Loucy (cell line): ENCODE measurements at regions not wholly inside any gene's neighbourhood (a gene's known extent, or its start where the extent isn't known, plus 50 kb on each side); places are given as distances from the start of the nearest gene placed in this dataset.
A peak's percentile ranks its signal among the peaks of the same experiment; 100 is the strongest.

Source experiments
- H2AFZ ChIP-seq: fragments of 200-600 bp; sonication (generic); 2 replicates; pipeline ENCODE4 v1.6.0; 2016; ENCODE audit warnings: antibody characterized with exemption, mild to moderate bottlenecking, low read length, moderate library complexity
- H3F3A ChIP-seq: fragments of 200-600 bp; 2 replicates; pipeline ENCODE4 v1.6.0; 2016; ENCODE audit warnings: antibody characterized with exemption, low read depth, mild to moderate bottlenecking
- H3K27me3 ChIP-seq: fragments of 200-600 bp; sonication (generic); 2 replicates; pipeline ENCODE4 v1.6.1; 2014; ENCODE audit warnings: low read length, mild to moderate bottlenecking; ENCODE audit not compliant: insufficient read depth, poor library complexity, severe bottlenecking
- H3K36me3 ChIP-seq: fragments of 200-600 bp; sonication (generic); 2 replicates; pipeline ENCODE4 v1.6.1; 2016; ENCODE audit warnings: low read length; ENCODE audit not compliant: insufficient read depth
- H3K4me1 ChIP-seq: fragments of 200-600 bp; sonication (generic); 2 replicates; pipeline ENCODE4 v1.5.1; 2014; ENCODE audit warnings: low read length, mild to moderate bottlenecking; ENCODE audit not compliant: insufficient read depth, poor library complexity, severe bottlenecking
- H3K4me2 ChIP-seq: fragments of 200-600 bp; sonication (generic); 2 replicates; pipeline ENCODE4 v1.6.0; 2014; ENCODE audit warnings: antibody characterized with exemption, low read length, low read depth, mild to moderate bottlenecking; ENCODE audit not compliant: poor library complexity, severe bottlenecking
- H3K4me3 ChIP-seq: fragments of 200-600 bp; sonication (generic); 2 replicates; pipeline ENCODE4 v1.5.1; 2014; ENCODE audit warnings: low read length, mild to moderate bottlenecking, mixed read lengths; ENCODE audit not compliant: poor library complexity, severe bottlenecking
- H3K79me2 ChIP-seq: fragments of 200-600 bp; sonication (generic); 2 replicates; pipeline ENCODE4 v1.6.1; 2014; ENCODE audit warnings: low read length; ENCODE audit not compliant: insufficient read depth
- H3K9ac ChIP-seq: fragments of 200-600 bp; sonication (generic); 2 replicates; pipeline ENCODE4 v1.6.0; 2014; ENCODE audit warnings: mild to moderate bottlenecking, low read depth, low read length, moderate library complexity; ENCODE audit not compliant: poor library complexity, severe bottlenecking
- H3K9me2 ChIP-seq: fragments of 200-600 bp; sonication (generic); replicated peaks from 2 replicates; pipeline ENCODE4 v1.6.1; 2016; ENCODE audit warnings: low read depth, low read length, mixed read lengths
- H3K9me3 ChIP-seq: fragments of 200-600 bp; sonication (generic); 2 replicates; pipeline ENCODE4 v1.6.1; 2014; ENCODE audit warnings: mild to moderate bottlenecking, antibody characterized with exemption, low read length, low read depth; ENCODE audit not compliant: insufficient read depth
- H4K20me1 ChIP-seq: fragments of 200-600 bp; sonication (generic); 2 replicates; pipeline ENCODE4 v1.6.0; 2014; ENCODE audit warnings: antibody characterized with exemption, low read length, mild to moderate bottlenecking; ENCODE audit not compliant: insufficient read depth, poor library complexity, severe bottlenecking
- EZH2phosphoT487 ChIP-seq: fragments of 200-600 bp; IDR thresholded peaks from 2 replicates; pipeline ENCODE4 v1.6.1; 2018; ENCODE audit warnings: antibody characterized with exemption, mild to moderate bottlenecking, moderate library complexity, borderline replicate concordance
- TF ChIP-seq, protein P1 (sequence below): fragments of 200-600 bp; sonication (generic); conservative IDR thresholded peaks from 2 replicates; pipeline ENCODE4 v1.5.1; 2014; ENCODE audit warnings: mild to moderate bottlenecking, antibody characterized with exemption, low read length

DNA sequence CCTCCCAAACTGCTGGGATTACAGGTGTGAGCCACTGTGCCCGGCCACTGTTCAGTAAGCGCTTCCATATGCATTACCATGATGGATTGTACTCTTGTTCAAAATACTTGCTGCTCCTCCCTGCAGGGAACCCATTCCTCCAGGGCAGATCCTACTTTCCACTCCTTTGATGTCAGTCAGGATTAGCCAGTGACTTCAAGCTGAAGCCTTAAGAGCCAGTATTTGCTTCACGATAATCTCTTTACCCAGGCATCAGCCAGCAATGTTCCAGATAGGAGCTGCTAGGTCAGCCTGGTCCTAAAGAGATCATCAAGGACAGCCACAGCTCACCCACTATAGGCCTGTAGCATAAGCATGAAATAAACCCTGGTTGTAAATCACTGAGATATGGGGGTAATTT is 96.5 kb upstream of the UBE2E2 start:
- Histone ChIP-seq H3F3A (no peaks in the 10 kb centered on the region), H4K20me1 (no peaks in the 10 kb centered on the region), H3K27me3 (no peaks in the 10 kb centered on the region), H3K9me3 (no peaks in the 10 kb centered on the region), H2AFZ (no peak overlapping the region; the same call in 1 of the 2 replicates), H3K4me3 (no peak overlapping the region), H3K36me3 (no peaks in the 10 kb centered on the region), H3K9ac (no peak overlapping the region), H3K4me1 (peaks cover 13% of the 10 kb centered on the region), H3K9me2 (no peaks in the 10 kb centered on the region), H3K4me2 (no peak overlapping the region), H3K79me2 (no peaks in the 10 kb centered on the region)
- TF ChIP-seq, protein P1, sequence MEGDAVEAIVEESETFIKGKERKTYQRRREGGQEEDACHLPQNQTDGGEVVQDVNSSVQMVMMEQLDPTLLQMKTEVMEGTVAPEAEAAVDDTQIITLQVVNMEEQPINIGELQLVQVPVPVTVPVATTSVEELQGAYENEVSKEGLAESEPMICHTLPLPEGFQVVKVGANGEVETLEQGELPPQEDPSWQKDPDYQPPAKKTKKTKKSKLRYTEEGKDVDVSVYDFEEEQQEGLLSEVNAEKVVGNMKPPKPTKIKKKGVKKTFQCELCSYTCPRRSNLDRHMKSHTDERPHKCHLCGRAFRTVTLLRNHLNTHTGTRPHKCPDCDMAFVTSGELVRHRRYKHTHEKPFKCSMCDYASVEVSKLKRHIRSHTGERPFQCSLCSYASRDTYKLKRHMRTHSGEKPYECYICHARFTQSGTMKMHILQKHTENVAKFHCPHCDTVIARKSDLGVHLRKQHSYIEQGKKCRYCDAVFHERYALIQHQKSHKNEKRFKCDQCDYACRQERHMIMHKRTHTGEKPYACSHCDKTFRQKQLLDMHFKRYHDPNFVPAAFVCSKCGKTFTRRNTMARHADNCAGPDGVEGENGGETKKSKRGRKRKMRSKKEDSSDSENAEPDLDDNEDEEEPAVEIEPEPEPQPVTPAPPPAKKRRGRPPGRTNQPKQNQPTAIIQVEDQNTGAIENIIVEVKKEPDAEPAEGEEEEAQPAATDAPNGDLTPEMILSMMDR, result no peak
- TF ChIP-seq EZH2phosphoT487, result no peak

DNA sequence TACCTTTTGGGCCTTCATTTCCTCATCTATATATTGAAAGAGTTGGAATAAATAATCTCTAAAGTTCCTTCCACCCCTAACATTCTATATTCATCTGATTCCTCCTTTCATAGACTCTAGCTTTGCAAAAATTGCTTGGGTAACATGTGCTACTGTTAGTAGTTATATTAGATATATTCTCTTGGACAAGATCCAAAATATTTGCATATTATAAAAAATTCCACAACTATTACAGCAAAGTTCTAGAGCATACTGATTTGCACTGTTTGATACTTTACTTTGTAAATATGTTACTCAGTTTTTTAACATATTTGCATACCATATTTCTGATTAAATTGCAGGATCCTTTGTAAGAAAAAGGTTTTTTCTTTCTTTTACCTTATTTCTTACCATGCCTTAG is 95.9 kb upstream of the UBE2E2 start:
- Histone ChIP-seq H3K79me2 (no peaks in the 10 kb centered on the region), H3K9me2 (no peaks in the 10 kb centered on the region), H3K4me2 (no peak overlapping the region), H3K9me3 (no peaks in the 10 kb centered on the region), H3K4me1 (peaks cover 13% of the 10 kb centered on the region), H3K9ac (no peak overlapping the region), H4K20me1 (no peaks in the 10 kb centered on the region), H2AFZ (no peak overlapping the region), H3K4me3 (no peak overlapping the region), H3K36me3 (no peaks in the 10 kb centered on the region), H3K27me3 (no peaks in the 10 kb centered on the region), H3F3A (no peaks in the 10 kb centered on the region)
- no peak for TF ChIP-seq EZH2phosphoT487
- TF ChIP-seq, protein P1, result no peak

DNA sequence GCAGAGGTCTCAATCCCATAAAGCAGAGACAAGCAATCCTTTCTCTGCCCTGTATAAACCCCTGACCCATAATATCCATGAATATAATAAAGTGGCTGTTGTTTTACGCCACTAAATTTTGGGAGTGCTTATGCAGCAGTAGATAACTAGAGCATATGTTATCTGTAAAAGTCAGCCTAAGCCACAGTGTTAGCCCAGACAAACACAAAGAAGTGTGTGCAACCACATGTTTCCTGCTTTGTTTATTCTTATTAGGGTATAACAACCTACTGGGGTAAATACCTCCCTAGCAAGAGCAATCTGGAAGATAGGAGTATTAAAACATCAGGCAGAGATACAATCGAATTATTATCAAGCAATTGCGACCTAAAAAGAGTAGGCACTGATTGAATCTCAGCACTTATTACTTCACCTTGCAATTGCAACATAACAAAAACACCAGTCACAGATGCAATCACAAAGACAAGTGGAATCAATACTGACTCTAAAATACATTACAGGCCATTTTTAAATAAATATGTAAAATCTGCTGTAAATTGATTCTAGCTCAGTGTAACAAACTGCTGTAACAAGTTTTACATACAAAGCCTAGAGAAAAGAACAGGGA is 94.6 kb upstream of the UBE2E2 start:
- Histone ChIP-seq H4K20me1 (no peaks in the 10 kb centered on the region), H3K9me2 (no peaks in the 10 kb centered on the region), H3K4me3 (no peak overlapping the region), H3F3A (no peaks in the 10 kb centered on the region), H3K9me3 (no peaks in the 10 kb centered on the region), H3K36me3 (no peaks in the 10 kb centered on the region), H3K79me2 (no peaks in the 10 kb centered on the region), H2AFZ (no peak overlapping the region), H3K4me2 (peak overlapping the region; percentile 26), H3K27me3 (no peaks in the 10 kb centered on the region), H3K4me1 (peaks cover 13% of the 10 kb centered on the region), H3K9ac (no peak overlapping the region)
- TF ChIP-seq, protein P1, result no peak
- no peak for TF ChIP-seq EZH2phosphoT487
